HCT116 (cell line): ENCODE measurements at regions not wholly inside any gene's neighbourhood (a gene's known extent, or its start where the extent isn't known, plus 50 kb on each side); places are given as distances from the start of the nearest gene placed in this dataset.

ENCODE experiments used
- POLR2A ChIP-seq: IDR thresholded peaks from 2 replicates; pipeline ENCODE4 v1.7.0; 2011; ENCODE audit warnings: borderline replicate concordance; ENCODE audit not compliant: insufficient read depth, insufficient read length; ENCODE audit errors: extremely low read depth
- TF ChIP-seq, protein P1 (sequence below), 3 experiments: fragments of 200-600 bp in 1 of 3; sonication (generic) in 1 of 3; IDR thresholded peaks in 2 of 3; conservative IDR thresholded peaks in 1 of 3; 2 replicates each; pipeline ENCODE4 v1.5.1; 2012 to 2017; ENCODE audit warnings: low read depth in 2 of 3, low read length in 2 of 3, antibody characterized with exemption in 1 of 3, borderline replicate concordance in 1 of 3, control low read depth in 1 of 3, mild to moderate bottlenecking in 1 of 3, mixed read lengths in 1 of 3, mixed run types in 1 of 3, moderate library complexity in 1 of 3; ENCODE audit not compliant: insufficient read depth in 1 of 3

DNA sequence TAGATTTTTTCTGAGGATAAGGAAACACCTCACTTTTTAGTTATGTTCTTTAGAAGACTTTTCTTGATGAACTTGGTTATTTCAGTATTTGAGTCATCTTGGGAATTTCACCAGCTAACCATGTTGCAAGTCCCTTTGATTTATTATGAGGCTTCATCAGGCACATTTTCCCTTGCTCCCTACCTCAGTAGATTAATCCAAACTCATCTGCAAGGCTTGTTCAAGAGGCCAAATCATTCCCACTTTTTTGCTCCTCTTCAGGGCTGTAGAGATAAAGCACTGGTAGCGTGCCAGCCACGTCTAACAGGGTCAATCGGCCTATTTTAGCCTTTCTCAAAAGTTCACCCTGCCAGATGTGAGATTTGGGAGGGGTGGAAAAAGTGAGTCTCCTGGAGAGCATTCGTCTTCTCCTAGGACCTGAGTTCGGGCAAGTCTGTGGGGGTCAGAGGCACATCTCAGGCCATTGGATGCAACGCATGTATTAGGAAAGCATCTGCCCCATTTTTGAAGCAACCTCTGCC is 120.3 kb downstream of the RDH14 start:
- TF ChIP-seq POLR2A, result no peak
- TF ChIP-seq, protein P1, sequence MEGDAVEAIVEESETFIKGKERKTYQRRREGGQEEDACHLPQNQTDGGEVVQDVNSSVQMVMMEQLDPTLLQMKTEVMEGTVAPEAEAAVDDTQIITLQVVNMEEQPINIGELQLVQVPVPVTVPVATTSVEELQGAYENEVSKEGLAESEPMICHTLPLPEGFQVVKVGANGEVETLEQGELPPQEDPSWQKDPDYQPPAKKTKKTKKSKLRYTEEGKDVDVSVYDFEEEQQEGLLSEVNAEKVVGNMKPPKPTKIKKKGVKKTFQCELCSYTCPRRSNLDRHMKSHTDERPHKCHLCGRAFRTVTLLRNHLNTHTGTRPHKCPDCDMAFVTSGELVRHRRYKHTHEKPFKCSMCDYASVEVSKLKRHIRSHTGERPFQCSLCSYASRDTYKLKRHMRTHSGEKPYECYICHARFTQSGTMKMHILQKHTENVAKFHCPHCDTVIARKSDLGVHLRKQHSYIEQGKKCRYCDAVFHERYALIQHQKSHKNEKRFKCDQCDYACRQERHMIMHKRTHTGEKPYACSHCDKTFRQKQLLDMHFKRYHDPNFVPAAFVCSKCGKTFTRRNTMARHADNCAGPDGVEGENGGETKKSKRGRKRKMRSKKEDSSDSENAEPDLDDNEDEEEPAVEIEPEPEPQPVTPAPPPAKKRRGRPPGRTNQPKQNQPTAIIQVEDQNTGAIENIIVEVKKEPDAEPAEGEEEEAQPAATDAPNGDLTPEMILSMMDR (IDR thresholded peaks at IDR 0.05 in 2 of 3, conservative IDR thresholded peaks at IDR 0.05 in 1 of 3; ENCODE audit: borderline replicate concordance in 1 of 3, insufficient read depth in 1 of 3, low read depth in 2 of 3, low read length in 2 of 3), result no peak
